ENCODE measurements at regions not wholly inside any gene's neighbourhood (a gene's known extent, or its start where the extent isn't known, plus 50 kb on each side); places are given as distances from the start of the nearest gene placed in this dataset.
"Not testable (repeated sequence)": the region's sequence is repeated elsewhere in the genome, so short reads cannot be mapped to it uniquely, and the experiment has no call there.

GRCh38 chr1:25171013-25171412 is 61.3 kb downstream of the SYF2 start:
- DNase-seq (ENCODE audit: low read depth in 2 of 2) = not testable (repeated sequence)

GRCh38 chr1:25170439-25170838 is 61.9 kb downstream of the SYF2 start:
- DNase-seq (ENCODE audit: low read depth in 2 of 2) = no peak

GRCh38 chr1:25169610-25170009 is 62.7 kb downstream of the SYF2 start:
- no peak for DNase-seq (ENCODE audit: low read depth in 2 of 2)

- no peak for DNase-seq (ENCODE audit: low read depth in 2 of 2)
Observed at GRCh38 chr1:25169168-25169567, 63.1 kb downstream of the SYF2 start.

GRCh38 chr1:25168193-25169071 is 63.9 kb downstream of the SYF2 start:
- no peak for DNase-seq (ENCODE audit: low read depth in 2 of 2)

GRCh38 chr1:25167269-25168192 is 64.8 kb downstream of the SYF2 start:
- DNase-seq (ENCODE audit: low read depth in 2 of 2) = no peak

GRCh38 chr1:25166847-25167246 is 65.5 kb downstream of the SYF2 start:
- DNase-seq (ENCODE audit: low read depth in 2 of 2) = no peak

GRCh38 chr1:25163986-25164385 is 68.3 kb downstream of the SYF2 start:
- DNase-seq (ENCODE audit: low read depth in 2 of 2) = no peak

GRCh38 chr1:25161981-25162380 is 70.3 kb downstream of the SYF2 start:
- no peak for DNase-seq (ENCODE audit: low read depth in 2 of 2)

GRCh38 chr1:25157846-25158245 is 74.5 kb downstream of the SYF2 start:
- no peak for DNase-seq (ENCODE audit: low read depth in 2 of 2)

GRCh38 chr1:25150985-25151495 is 81.3 kb downstream of the SYF2 start:
- DNase-seq (ENCODE audit: low read depth in 2 of 2) = no peak

GRCh38 chr1:25148673-25149300 is 83.5 kb downstream of the SYF2 start:
- DNase-seq (ENCODE audit: low read depth in 2 of 2) = no peak

- no peak for DNase-seq (ENCODE audit: low read depth in 2 of 2)
Observed at GRCh38 chr1:25146451-25146855, 85.8 kb downstream of the SYF2 start.

- no peak for DNase-seq (ENCODE audit: low read depth in 2 of 2)
Observed at GRCh38 chr1:25145775-25146393, 86.4 kb downstream of the SYF2 start.

- DNase-seq (ENCODE audit: low read depth in 2 of 2) = no peak
Observed at GRCh38 chr1:25140073-25140797, 92.1 kb downstream of the SYF2 start.

- DNase-seq (ENCODE audit: low read depth in 2 of 2) = no peak
Observed at GRCh38 chr1:25137521-25138395, 94.5 kb downstream of the SYF2 start.

- DNase-seq (ENCODE audit: low read depth in 2 of 2) = no peak
Observed at GRCh38 chr1:25137106-25137505, 95.2 kb downstream of the SYF2 start.

- DNase-seq (ENCODE audit: low read depth in 2 of 2) = no peak
Observed at GRCh38 chr1:25135909-25136308, 96.4 kb downstream of the SYF2 start.

- no peak for DNase-seq (ENCODE audit: low read depth in 2 of 2)
Observed at GRCh38 chr1:25134801-25135461, 97.4 kb downstream of the SYF2 start.
